ENCODE measurements at regions not wholly inside any gene's neighbourhood (a gene's known extent, or its start where the extent isn't known, plus 50 kb on each side); places are given as distances from the start of the nearest gene placed in this dataset.

DNA sequence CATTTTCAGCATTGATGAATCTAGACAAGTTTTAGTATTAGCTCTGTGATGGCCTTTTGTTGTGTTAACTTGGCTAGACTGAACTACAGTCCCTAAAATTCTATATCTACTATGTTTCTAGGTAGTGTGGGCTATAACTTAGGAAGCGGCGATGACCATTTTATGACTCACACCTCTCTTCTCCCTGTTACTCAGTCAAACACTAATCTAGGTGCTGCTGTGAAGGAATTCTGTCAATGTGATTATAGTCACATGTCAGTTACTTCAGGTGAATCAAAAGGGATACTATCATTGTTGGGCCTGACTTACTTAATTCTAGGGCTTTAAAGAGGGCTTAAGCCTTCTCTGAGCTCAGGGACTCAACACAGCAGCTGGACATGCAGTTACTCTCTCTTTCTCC lies 691.5 kb upstream of the MAP3K7 start:
- Histone ChIP-seq H3K36me3 (replicated peaks) (no peaks in the 10 kb centered on the region), H3K4me3 (ENCODE audit: low read depth, low read length) (no peak overlapping the region), H3K27ac (no peak overlapping the region), H3K27me3 (replicated peaks) (no peaks in the 10 kb centered on the region)
- in situ Hi-C loops (cut with HindIII; ENCODE audit: low pct_ligation_motif_present, low sequenced_read_pairs), result no loop called here
- TF ChIP-seq, protein P1, sequence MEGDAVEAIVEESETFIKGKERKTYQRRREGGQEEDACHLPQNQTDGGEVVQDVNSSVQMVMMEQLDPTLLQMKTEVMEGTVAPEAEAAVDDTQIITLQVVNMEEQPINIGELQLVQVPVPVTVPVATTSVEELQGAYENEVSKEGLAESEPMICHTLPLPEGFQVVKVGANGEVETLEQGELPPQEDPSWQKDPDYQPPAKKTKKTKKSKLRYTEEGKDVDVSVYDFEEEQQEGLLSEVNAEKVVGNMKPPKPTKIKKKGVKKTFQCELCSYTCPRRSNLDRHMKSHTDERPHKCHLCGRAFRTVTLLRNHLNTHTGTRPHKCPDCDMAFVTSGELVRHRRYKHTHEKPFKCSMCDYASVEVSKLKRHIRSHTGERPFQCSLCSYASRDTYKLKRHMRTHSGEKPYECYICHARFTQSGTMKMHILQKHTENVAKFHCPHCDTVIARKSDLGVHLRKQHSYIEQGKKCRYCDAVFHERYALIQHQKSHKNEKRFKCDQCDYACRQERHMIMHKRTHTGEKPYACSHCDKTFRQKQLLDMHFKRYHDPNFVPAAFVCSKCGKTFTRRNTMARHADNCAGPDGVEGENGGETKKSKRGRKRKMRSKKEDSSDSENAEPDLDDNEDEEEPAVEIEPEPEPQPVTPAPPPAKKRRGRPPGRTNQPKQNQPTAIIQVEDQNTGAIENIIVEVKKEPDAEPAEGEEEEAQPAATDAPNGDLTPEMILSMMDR (IDR thresholded peaks at IDR 0.05; ENCODE audit: low read depth, low read length, missing control alignments), result no peak
- DNase-seq, result no peak

DNA sequence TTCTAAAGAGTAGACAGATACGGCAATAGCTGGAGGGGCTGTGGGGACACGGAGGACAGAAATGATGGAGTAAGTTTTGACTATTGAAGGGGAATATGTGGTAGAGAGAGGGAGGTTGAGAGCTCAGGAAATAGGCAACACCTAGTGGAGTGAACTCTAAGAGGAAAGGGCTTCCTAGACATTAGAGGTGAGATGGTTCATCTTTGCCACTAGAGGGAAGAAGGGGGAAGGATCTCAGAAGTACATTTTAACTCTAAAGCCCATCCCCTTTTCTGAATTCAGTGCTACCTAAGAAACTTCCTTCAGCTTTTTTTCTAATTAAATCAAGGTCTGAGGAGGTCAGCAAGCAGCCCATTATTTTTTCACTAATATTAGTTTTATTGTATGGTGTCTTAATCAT lies 689.4 kb upstream of the MAP3K7 start:
- DNase-seq, result no peak

DNA sequence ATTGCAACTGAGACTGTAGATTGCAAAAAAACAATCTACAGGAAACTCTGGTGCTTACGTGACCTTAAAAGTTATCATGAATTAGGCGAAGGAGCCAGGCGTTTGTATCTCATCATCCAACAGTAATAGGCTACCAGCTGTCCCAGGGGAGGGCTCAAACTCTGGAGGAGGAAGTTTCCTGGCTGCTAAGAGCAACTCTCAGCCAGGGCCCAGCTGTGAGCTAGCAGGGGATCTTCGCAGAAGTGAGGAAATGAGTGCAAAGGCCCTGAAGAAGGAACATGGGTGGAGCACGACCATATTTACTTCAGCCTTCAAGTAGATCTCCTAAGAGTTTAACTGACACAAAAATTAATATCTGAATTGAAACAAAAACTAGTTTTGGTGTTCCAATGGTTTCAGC lies 686.9 kb upstream of the MAP3K7 start:
- Histone ChIP-seq H3K4me3 (ENCODE audit: low read depth, low read length) (no peak overlapping the region), H3K27me3 (replicated peaks) (no peaks in the 10 kb centered on the region), H3K36me3 (replicated peaks) (no peaks in the 10 kb centered on the region), H3K27ac (no peak overlapping the region)
- in situ Hi-C loops (cut with HindIII; ENCODE audit: low pct_ligation_motif_present, low sequenced_read_pairs), result no loop called here
- peak; percentile 7 for DNase-seq
- TF ChIP-seq, protein P1 (IDR thresholded peaks at IDR 0.05; ENCODE audit: low read depth, low read length, missing control alignments), result no peak

More for the DNA sequence above, 689.4 kb upstream of the MAP3K7 start:
- Histone ChIP-seq H3K27me3 (replicated peaks) (no peaks in the 10 kb centered on the region), H3K4me3 (ENCODE audit: low read depth, low read length) (no peak overlapping the region), H3K36me3 (replicated peaks) (no peaks in the 10 kb centered on the region), H3K27ac (no peak overlapping the region)
- in situ Hi-C loops (cut with HindIII; ENCODE audit: low pct_ligation_motif_present, low sequenced_read_pairs), result no loop called here
- TF ChIP-seq, protein P1 (IDR thresholded peaks at IDR 0.05; ENCODE audit: low read depth, low read length, missing control alignments), result peak; percentile 56

DNA sequence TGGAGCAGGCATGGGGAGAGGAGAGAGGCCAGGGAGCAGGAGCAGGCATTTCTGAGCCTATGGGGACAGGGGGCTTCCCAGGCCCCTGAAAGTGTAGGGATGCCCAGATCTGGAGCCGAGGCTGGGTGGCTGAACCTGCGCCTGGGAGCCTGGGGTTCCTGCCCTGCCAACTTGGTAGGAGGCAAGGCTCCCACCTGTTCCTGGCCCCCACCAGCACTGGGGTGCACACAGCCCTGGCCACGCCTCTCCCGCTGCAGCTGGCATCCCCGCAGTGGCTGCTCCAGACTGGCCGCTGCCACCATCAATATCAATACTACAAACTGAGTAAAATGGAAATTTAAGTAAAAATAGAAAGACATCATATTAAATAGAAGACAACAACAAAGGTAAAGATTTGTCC lies 684.9 kb upstream of the MAP3K7 start:
- H3K36me3 ChIP-seq (replicated peaks), result no peaks in the 10 kb centered on the region
- no peak overlapping the region for H3K4me3 ChIP-seq (ENCODE audit: low read depth, low read length)
- no peaks in the 10 kb centered on the region for H3K27me3 ChIP-seq (replicated peaks)
- TF ChIP-seq, protein P1 (IDR thresholded peaks at IDR 0.05; ENCODE audit: low read depth, low read length, missing control alignments), result no peak
- in situ Hi-C loops (cut with HindIII; ENCODE audit: low pct_ligation_motif_present, low sequenced_read_pairs), result no loop called here
- H3K27ac ChIP-seq, result no peak overlapping the region
- no peak for DNase-seq

DNA sequence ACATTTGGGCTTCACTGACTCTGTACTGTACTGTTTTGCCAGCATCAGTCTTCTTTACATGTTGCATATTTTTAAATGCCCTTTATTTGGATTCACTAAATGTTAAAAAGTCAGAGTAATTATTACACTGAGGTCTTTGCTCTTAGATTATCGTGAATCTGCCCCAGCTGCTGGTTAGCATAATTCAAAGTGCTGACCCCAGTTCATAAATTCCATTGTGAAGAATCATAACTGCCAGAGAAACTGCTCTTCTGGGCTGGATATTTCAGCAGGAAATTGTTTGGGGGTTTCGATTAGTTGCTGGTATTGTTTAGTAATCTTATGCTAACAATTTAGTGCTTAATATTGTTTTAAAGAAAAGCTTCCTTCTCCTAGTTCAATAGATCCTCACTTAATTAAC lies 682.1 kb upstream of the MAP3K7 start:
- in situ Hi-C loops (cut with HindIII; ENCODE audit: low pct_ligation_motif_present, low sequenced_read_pairs), result no loop called here
- TF ChIP-seq, protein P1 (IDR thresholded peaks at IDR 0.05; ENCODE audit: low read depth, low read length, missing control alignments), result no peak
- H3K27ac ChIP-seq, result no peak overlapping the region
- H3K27me3 ChIP-seq (replicated peaks), result no peaks in the 10 kb centered on the region
- peak; percentile 25 for DNase-seq
- no peaks in the 10 kb centered on the region for H3K36me3 ChIP-seq (replicated peaks)
- no peak overlapping the region for H3K4me3 ChIP-seq (ENCODE audit: low read depth, low read length)

DNA sequence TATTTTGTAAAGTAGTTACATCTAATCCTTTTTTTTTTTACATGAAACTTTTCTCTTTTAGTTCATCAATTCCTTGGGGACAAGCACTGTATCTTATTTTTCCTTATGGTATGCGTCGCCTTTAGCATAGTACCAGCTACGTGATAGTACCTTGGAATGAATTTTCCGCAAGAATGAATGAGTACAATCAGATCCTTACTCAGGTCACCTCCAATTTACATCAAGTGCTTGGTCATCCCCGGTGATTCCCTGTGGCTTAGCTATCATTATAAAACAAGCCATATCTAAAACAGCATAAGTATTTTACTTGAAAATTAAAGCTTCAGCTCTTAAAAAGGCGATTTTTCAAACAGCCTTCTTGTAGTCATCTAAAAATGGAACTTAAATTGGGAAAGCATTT lies 680.4 kb upstream of the MAP3K7 start:
- H3K27me3 ChIP-seq (replicated peaks), result no peaks in the 10 kb centered on the region
- DNase-seq, result no peak
- no peaks in the 10 kb centered on the region for H3K36me3 ChIP-seq (replicated peaks)
- H3K4me3 ChIP-seq (ENCODE audit: low read depth, low read length), result no peak overlapping the region
- TF ChIP-seq, protein P1 (IDR thresholded peaks at IDR 0.05; ENCODE audit: low read depth, low read length, missing control alignments), result no peak
- H3K27ac ChIP-seq, result no peak overlapping the region
- in situ Hi-C loops (cut with HindIII; ENCODE audit: low pct_ligation_motif_present, low sequenced_read_pairs), result no loop called here

Measured in brain microvascular endothelial cell (primary cell).